Right ventricle myocardium superior (tissue), 1 donor: ENCODE measurements at regions not wholly inside any gene's neighbourhood (a gene's known extent, or its start where the extent isn't known, plus 50 kb on each side); places are given as distances from the start of the nearest gene placed in this dataset.
"Not testable (repeated sequence)": the region's sequence is repeated elsewhere in the genome, so short reads cannot be mapped to it uniquely, and the experiment has no call there.

Experiments used
- ATAC-seq: fragments of 200-7000 bp; cut with Tn5 transposase; one replicate; pipeline ENCODE4 v1.9.1; 2020; ENCODE audit warnings: mild to moderate bottlenecking; ENCODE audit not compliant: poor library complexity
- DNase-seq: peaks from one replicate; pipeline ENCODE4 v3.0.0-alpha.2; 2020
- intact Hi-C: fragments of 100-400 bp; cut with DNase I; formaldehyde crosslinking; loops from one replicate; pipeline ENCODE4 v1.11.2; 2022
- donor health status: DM: no; HTN: yes; CAD: no; lungs with severe emphysema.

- intact Hi-C loops = no loop called here
- ATAC-seq = no peak
- DNase-seq = no peak
Observed at GRCh38 chr6:78538002-78538401, 329.3 kb upstream of the IRAK1BP1 start.

GRCh38 chr6:78547636-78548035 is 319.7 kb upstream of the IRAK1BP1 start:
- intact Hi-C loops, DNase-seq, ATAC-seq: not testable (repeated sequence)

- intact Hi-C loops = no loop called here
- ATAC-seq (no peak), DNase-seq (no peak)
Observed at GRCh38 chr6:78551361-78551760, 316.0 kb upstream of the IRAK1BP1 start.

- no peak for DNase-seq
- no peak for ATAC-seq
- intact Hi-C loops = no loop called here
Observed at GRCh38 chr6:78552435-78552834, 314.9 kb upstream of the IRAK1BP1 start.

- intact Hi-C loops = no loop called here
- ATAC-seq (no peak), DNase-seq (no peak)
Observed at GRCh38 chr6:78554341-78554740, 313.0 kb upstream of the IRAK1BP1 start.

GRCh38 chr6:78559056-78559455 is 308.3 kb upstream of the IRAK1BP1 start:
- ATAC-seq = no peak
- intact Hi-C loops = no loop called here
- DNase-seq = no peak

GRCh38 chr6:78561015-78561414 is 306.3 kb upstream of the IRAK1BP1 start:
- no peak for DNase-seq
- intact Hi-C loops = no loop called here
- no peak for ATAC-seq

GRCh38 chr6:78565997-78566396 is 301.4 kb upstream of the IRAK1BP1 start:
- ATAC-seq (no peak), DNase-seq (no peak)
- intact Hi-C loops = no loop called here

GRCh38 chr6:78570044-78570443 is 297.3 kb upstream of the IRAK1BP1 start:
- ATAC-seq = no peak
- no peak for DNase-seq
- intact Hi-C loops = no loop called here

GRCh38 chr6:78577585-78577984 is 289.8 kb upstream of the IRAK1BP1 start:
- intact Hi-C loops = no loop called here
- ATAC-seq = no peak
- DNase-seq = no peak

GRCh38 chr6:78578430-78578829 is 288.9 kb upstream of the IRAK1BP1 start:
- DNase-seq = no peak
- intact Hi-C loops = no loop called here
- ATAC-seq = no peak

- ATAC-seq = no peak
- no peak for DNase-seq
- intact Hi-C loops = no loop called here
Observed at GRCh38 chr6:78580923-78581322, 286.4 kb upstream of the IRAK1BP1 start.

- intact Hi-C loops = no loop called here
- no peak for DNase-seq
- ATAC-seq = no peak
Observed at GRCh38 chr6:78583079-78583478, 284.3 kb upstream of the IRAK1BP1 start.

- intact Hi-C loops = no loop called here
- DNase-seq = no peak
- no peak for ATAC-seq
Observed at GRCh38 chr6:78589436-78589835, 277.9 kb upstream of the IRAK1BP1 start.

- intact Hi-C loops = no loop called here
- ATAC-seq (no peak), DNase-seq (no peak)
Observed at GRCh38 chr6:78593898-78594667, 273.3 kb upstream of the IRAK1BP1 start.

GRCh38 chr6:78594668-78595066 is 272.7 kb upstream of the IRAK1BP1 start:
- ATAC-seq = no peak
- intact Hi-C loops = no loop called here

GRCh38 chr6:78597966-78598365 is 269.4 kb upstream of the IRAK1BP1 start:
- DNase-seq (no peak), ATAC-seq (no peak)
- intact Hi-C loops = no loop called here

More at GRCh38 chr6:78594668-78595066, 272.7 kb upstream of the IRAK1BP1 start:
- DNase-seq = no peak

GRCh38 chr6:78598966-78599365 is 268.4 kb upstream of the IRAK1BP1 start:
- no peak for ATAC-seq
- intact Hi-C loops = no loop called here
- DNase-seq = no peak

- no peak for DNase-seq
- no peak for ATAC-seq
- intact Hi-C loops = no loop called here
Observed at GRCh38 chr6:78599526-78599925, 267.8 kb upstream of the IRAK1BP1 start.

- DNase-seq = no peak
- intact Hi-C loops = no loop called here
Observed at GRCh38 chr6:78605909-78606446, 261.4 kb upstream of the IRAK1BP1 start.

GRCh38 chr6:78607189-78607588 is 260.2 kb upstream of the IRAK1BP1 start:
- intact Hi-C loops = no loop called here
- ATAC-seq (no peak), DNase-seq (no peak)

More at GRCh38 chr6:78605909-78606446, 261.4 kb upstream of the IRAK1BP1 start:
- no peak for ATAC-seq
